ENCODE measurements at regions not wholly inside any gene's neighbourhood (a gene's known extent, or its start where the extent isn't known, plus 50 kb on each side); places are given as distances from the start of the nearest gene placed in this dataset.

GRCh38 chr5:173475780-173476179, 140.7 kb downstream of the BOD1 start:
- Histone ChIP-seq H2AFZ (ENCODE audit: low read depth, low read length, poor library complexity, severe bottlenecking) (no peak overlapping the region), H3K4me3 (replicated peaks in 1 of 2; ENCODE audit: low read depth in 1 of 2, low read length in 2 of 2) (no peak overlapping the region), H3K79me2 (ENCODE audit: insufficient read depth, low read length) (no peaks in the 10 kb centered on the region), H3K9me2 (ENCODE audit: insufficient read depth) (no peaks in the 10 kb centered on the region), H3K36me3 (ENCODE audit: control insufficient read depth in 1 of 2, insufficient read depth in 2 of 2, low read length in 2 of 2) (no peaks in the 10 kb centered on the region), H3K9me3 (ENCODE audit: control insufficient read depth in 1 of 2, insufficient read depth in 1 of 2, low read depth in 1 of 2, low read length in 2 of 2) (no peaks in the 10 kb centered on the region), H3K27me3 (ENCODE audit: insufficient read depth, low read length) (no peaks in the 10 kb centered on the region), H3K9ac (ENCODE audit: low read length) (no peak overlapping the region), H3K4me1 (ENCODE audit: control insufficient read depth in 1 of 2, insufficient read depth in 2 of 2, low read length in 2 of 2) (peaks cover 14 to 34% of the 10 kb centered on the region in 2 experiments), H3K27ac (ENCODE audit: low read depth, low read length) (no peak overlapping the region), H3K4me2 (ENCODE audit: low read length) (no peak overlapping the region), H4K20me1 (ENCODE audit: insufficient read depth) (no peaks in the 10 kb centered on the region)
- TF ChIP-seq EZH2phosphoT487 (IDR thresholded peaks at IDR 0.05; ENCODE audit: borderline replicate concordance) (no peak), YY1 (IDR thresholded peaks at IDR 0.05; ENCODE audit: extremely low read depth, insufficient replicate concordance, low read depth, low read length) (no peak), CEBPB (IDR thresholded peaks at IDR 0.05; ENCODE audit: low read depth) (no peak), ZNF274 (IDR thresholded peaks at IDR 0.05; ENCODE audit: low read depth, low read length) (no peak), ATF3 (IDR thresholded peaks at IDR 0.05) (no peak), EZH2 (IDR thresholded peaks at IDR 0.05) (no peak), SRF (IDR thresholded peaks at IDR 0.05; ENCODE audit: low read depth) (no peak), CTCF (IDR thresholded peaks at IDR 0.05 in 2 of 3, conservative IDR thresholded peaks at IDR 0.05 in 1 of 3; ENCODE audit: borderline replicate concordance in 1 of 3, insufficient read depth in 1 of 3, low read depth in 2 of 3, low read length in 2 of 3) (no peak), CBX3 (IDR thresholded peaks at IDR 0.05; ENCODE audit: low read depth) (no peak), ELF1 (IDR thresholded peaks at IDR 0.05; ENCODE audit: borderline replicate concordance, low read depth) (no peak)
- no TSS peak for BruUV-seq (replicated peaks)
- POLR2A ChIA-PET: no interaction called here
- CTCF ChIA-PET: no interaction called here
- ATAC-seq: no peak
- DNase-seq (ENCODE audit: low read depth, low spot score): no peak
- RAD21 ChIA-PET (ENCODE audit: low non-redundant PET in 1 of 2, low total read pairs in 2 of 2, uncharacterized antibody in 2 of 2, unreplicated experiment in 2 of 2): no interaction called here
- intact Hi-C loops (cut with micrococcal nuclease): no loop called here

Measured in HCT116 (cell line).